ENCODE measurements at regions not wholly inside any gene's neighbourhood (a gene's known extent, or its start where the extent isn't known, plus 50 kb on each side); places are given as distances from the start of the nearest gene placed in this dataset.

DNA sequence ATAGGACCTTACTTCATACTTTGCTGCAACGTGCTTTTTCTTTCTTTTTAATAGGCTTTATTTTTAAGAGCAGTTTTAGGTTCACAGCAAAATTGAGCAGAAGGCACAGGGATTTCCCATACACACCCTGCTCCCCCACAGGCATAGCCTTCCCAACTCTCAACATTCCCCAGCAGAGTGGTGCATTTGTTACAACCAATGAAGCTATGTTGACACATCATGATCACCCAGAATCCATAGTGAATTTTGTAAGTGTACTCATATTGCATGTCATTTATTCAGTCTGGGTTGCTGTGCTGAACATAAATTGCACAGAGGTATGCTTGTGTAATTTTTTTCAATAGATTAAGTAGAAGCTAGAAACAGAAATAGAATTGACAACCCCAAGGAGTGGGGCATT lies 327.3 kb downstream of the INHBA start:
- Histone ChIP-seq H3K4me3 (ENCODE audit: low read depth, low read length) (no peak overlapping the region), H3K27me3 (ENCODE audit: control insufficient read depth, insufficient read depth, low read length) (no peaks in the 10 kb centered on the region), H3K9ac (ENCODE audit: low read depth, low read length) (no peak overlapping the region), H3K36me3 (ENCODE audit: control insufficient read depth, insufficient read depth, low read length) (no peaks in the 10 kb centered on the region), H3K4me1 (ENCODE audit: control insufficient read depth, insufficient read depth, low read length) (no peaks in the 10 kb centered on the region), H3K9me3 (ENCODE audit: control insufficient read depth, insufficient read depth, low read length) (no peaks in the 10 kb centered on the region)

DNA sequence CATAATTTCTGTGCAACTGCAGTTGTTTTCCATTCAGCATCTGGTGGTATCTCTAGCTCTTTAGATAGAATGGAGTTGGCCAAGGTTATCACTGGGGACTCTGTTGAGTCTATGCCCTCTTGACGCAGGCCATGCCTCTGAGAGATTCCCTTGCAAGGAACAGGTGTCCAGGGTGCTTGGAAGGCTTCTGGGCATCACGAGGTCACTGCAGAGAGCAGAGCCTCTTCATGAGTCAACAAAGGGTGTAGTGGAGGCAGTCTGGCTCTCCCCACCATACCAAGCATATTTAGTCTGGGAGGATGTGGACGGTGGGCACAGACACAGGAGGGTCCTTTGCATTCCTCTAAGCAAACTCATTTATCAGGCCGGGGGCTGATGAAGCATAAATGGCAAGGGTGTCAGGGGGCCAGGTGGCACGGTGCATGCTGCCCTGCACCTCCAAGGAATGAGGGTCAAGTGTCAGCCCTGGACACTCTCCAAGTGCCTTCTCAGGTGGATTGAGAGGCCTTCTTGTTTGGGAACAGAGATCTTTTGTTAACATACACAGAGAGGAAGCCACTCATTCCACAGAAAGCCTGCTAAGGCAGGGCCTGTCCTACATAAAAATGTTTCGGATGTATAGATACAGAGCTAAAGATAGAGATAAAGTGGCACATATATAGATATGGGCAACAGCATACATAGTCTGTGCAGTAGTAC lies 328.6 kb downstream of the INHBA start:
- H3K9ac ChIP-seq (ENCODE audit: low read depth, low read length): no peak overlapping the region
- H3K27me3 ChIP-seq (ENCODE audit: control insufficient read depth, insufficient read depth, low read length): no peaks in the 10 kb centered on the region
- H3K4me1 ChIP-seq (ENCODE audit: control insufficient read depth, insufficient read depth, low read length): no peaks in the 10 kb centered on the region
- no peaks in the 10 kb centered on the region for H3K36me3 ChIP-seq (ENCODE audit: control insufficient read depth, insufficient read depth, low read length)
- H3K9me3 ChIP-seq (ENCODE audit: control insufficient read depth, insufficient read depth, low read length): no peaks in the 10 kb centered on the region
- H3K4me3 ChIP-seq (ENCODE audit: low read depth, low read length): no peak overlapping the region

DNA sequence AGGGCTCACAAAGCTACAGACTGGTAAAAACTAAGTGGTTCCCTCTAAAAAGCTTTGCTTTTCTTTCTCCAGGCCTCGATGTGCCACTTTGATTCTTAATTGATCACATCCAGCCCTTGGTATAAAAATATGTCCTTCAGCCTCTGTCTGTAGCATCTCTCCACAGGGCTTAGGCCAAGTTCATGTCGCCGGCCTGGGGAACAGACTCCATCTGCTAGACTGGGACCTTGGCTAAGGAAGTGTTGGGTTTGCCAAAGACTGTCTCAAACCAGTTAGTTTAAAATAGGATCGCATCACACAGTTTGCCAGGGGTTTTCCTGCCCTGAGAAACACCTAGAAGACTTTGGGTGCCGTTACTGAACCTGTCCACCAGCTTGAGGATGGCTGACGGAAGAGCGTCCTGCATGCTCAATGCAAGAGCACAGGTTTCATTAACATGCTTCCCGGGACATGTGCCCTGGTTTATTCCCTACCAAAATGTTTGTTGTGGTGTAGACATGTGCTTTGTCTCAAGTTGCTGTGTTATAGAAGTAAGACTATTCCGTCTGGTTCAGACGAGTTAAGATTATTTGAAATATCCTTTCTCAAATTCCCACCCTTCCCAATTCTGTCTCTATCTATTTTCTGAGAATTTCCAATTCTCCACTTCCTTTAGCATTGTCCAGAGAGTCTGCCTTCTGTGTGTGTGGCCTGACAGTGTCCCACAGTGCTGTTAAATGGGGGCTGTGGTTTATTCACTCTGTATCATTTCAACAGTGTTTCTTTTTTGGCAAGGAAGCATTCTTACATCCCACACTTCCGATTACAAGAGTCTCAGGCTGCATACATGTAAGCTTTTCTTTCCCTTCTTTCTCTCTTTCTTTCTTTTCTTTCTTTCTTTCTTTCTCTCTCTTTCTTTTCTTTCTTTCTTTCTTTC lies 334.7 kb downstream of the INHBA start:
- Histone ChIP-seq H3K27me3 (ENCODE audit: control insufficient read depth, insufficient read depth, low read length) (no peaks in the 10 kb centered on the region), H3K4me1 (ENCODE audit: control insufficient read depth, insufficient read depth, low read length) (no peaks in the 10 kb centered on the region), H3K36me3 (ENCODE audit: control insufficient read depth, insufficient read depth, low read length) (no peaks in the 10 kb centered on the region), H3K9ac (ENCODE audit: low read depth, low read length) (no peak overlapping the region), H3K9me3 (ENCODE audit: control insufficient read depth, insufficient read depth, low read length) (no peaks in the 10 kb centered on the region), H3K4me3 (ENCODE audit: low read depth, low read length) (no peak overlapping the region)

DNA sequence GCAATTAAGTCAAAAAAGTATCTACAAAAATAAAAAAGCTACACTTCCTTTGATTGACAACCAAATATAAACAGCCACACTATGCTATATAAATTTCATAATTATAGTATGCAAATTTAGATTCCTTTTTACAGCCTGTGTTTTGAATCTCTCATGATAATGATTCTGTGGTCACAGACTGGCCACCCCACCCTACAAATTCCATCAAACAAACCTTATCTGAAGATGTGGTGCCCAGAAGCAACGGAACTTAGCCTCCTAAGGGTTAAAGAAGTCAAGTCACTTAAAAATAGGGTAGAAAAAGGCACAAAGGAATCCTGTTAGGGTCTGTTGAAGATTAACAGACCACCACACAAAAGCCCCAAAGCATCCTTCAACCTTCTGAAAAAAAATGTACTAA lies 351.8 kb downstream of the INHBA start:
- no peaks in the 10 kb centered on the region for H3K4me1 ChIP-seq (ENCODE audit: control insufficient read depth, insufficient read depth, low read length)
- H3K4me3 ChIP-seq (ENCODE audit: low read depth, low read length): no peak overlapping the region
- no peak overlapping the region for H3K9ac ChIP-seq (ENCODE audit: low read depth, low read length)
- H3K36me3 ChIP-seq (ENCODE audit: control insufficient read depth, insufficient read depth, low read length): no peaks in the 10 kb centered on the region
- H3K27me3 ChIP-seq (ENCODE audit: control insufficient read depth, insufficient read depth, low read length): no peaks in the 10 kb centered on the region
- no peaks in the 10 kb centered on the region for H3K9me3 ChIP-seq (ENCODE audit: control insufficient read depth, insufficient read depth, low read length)

GRCh38 chr7:41346878-41347277 lies 356.0 kb downstream of the INHBA start:
- Histone ChIP-seq H3K9me3 (ENCODE audit: control insufficient read depth, insufficient read depth, low read length) (no peaks in the 10 kb centered on the region), H3K4me1 (ENCODE audit: control insufficient read depth, insufficient read depth, low read length) (no peaks in the 10 kb centered on the region), H3K27me3 (ENCODE audit: control insufficient read depth, insufficient read depth, low read length) (no peaks in the 10 kb centered on the region), H3K36me3 (ENCODE audit: control insufficient read depth, insufficient read depth, low read length) (no peaks in the 10 kb centered on the region), H3K9ac (ENCODE audit: low read depth, low read length) (no peak overlapping the region), H3K4me3 (ENCODE audit: low read depth, low read length) (no peak overlapping the region)

- Histone ChIP-seq H3K36me3 (ENCODE audit: control insufficient read depth, insufficient read depth, low read length) (no peaks in the 10 kb centered on the region), H3K4me1 (ENCODE audit: control insufficient read depth, insufficient read depth, low read length) (no peaks in the 10 kb centered on the region), H3K9ac (ENCODE audit: low read depth, low read length) (no peak overlapping the region), H3K4me3 (ENCODE audit: low read depth, low read length) (no peak overlapping the region), H3K27me3 (ENCODE audit: control insufficient read depth, insufficient read depth, low read length) (no peaks in the 10 kb centered on the region), H3K9me3 (ENCODE audit: control insufficient read depth, insufficient read depth, low read length) (no peaks in the 10 kb centered on the region)
Measured at GRCh38 chr7:41339913-41340676, 362.8 kb downstream of the INHBA start.

DNA sequence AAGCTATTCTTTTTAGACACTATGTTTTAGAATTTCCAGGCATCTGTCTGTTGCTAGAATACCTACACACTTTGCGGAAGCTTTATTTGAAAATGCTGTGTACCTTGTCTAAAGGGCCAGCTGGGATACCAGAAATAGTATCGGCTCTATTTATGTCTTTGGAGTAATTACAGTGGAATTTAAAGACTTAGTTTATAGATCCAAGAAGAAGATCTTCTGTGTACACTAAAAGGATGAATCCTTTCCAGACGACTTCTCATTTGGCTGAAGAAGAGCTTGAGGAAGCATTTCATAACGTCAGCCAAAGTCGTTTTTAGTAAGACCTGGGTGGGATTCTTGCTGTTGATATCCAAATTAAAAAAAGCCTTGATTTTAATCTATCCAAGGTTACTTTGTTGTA lies 365.9 kb downstream of the INHBA start:
- no peaks in the 10 kb centered on the region for H3K4me1 ChIP-seq (ENCODE audit: control insufficient read depth, insufficient read depth, low read length)
- no peaks in the 10 kb centered on the region for H3K9me3 ChIP-seq (ENCODE audit: control insufficient read depth, insufficient read depth, low read length)
- no peaks in the 10 kb centered on the region for H3K36me3 ChIP-seq (ENCODE audit: control insufficient read depth, insufficient read depth, low read length)
- H3K4me3 ChIP-seq (ENCODE audit: low read depth, low read length): no peak overlapping the region
- no peaks in the 10 kb centered on the region for H3K27me3 ChIP-seq (ENCODE audit: control insufficient read depth, insufficient read depth, low read length)
- no peak overlapping the region for H3K9ac ChIP-seq (ENCODE audit: low read depth, low read length)

- no peaks in the 10 kb centered on the region for H3K27me3 ChIP-seq (ENCODE audit: control insufficient read depth, insufficient read depth, low read length)
- H3K9ac ChIP-seq (ENCODE audit: low read depth, low read length): no peak overlapping the region
- H3K4me1 ChIP-seq (ENCODE audit: control insufficient read depth, insufficient read depth, low read length): no peaks in the 10 kb centered on the region
- no peak overlapping the region for H3K4me3 ChIP-seq (ENCODE audit: low read depth, low read length)
- no peaks in the 10 kb centered on the region for H3K36me3 ChIP-seq (ENCODE audit: control insufficient read depth, insufficient read depth, low read length)
- no peaks in the 10 kb centered on the region for H3K9me3 ChIP-seq (ENCODE audit: control insufficient read depth, insufficient read depth, low read length)
Measured at GRCh38 chr7:41336455-41336952, 366.4 kb downstream of the INHBA start.

DNA sequence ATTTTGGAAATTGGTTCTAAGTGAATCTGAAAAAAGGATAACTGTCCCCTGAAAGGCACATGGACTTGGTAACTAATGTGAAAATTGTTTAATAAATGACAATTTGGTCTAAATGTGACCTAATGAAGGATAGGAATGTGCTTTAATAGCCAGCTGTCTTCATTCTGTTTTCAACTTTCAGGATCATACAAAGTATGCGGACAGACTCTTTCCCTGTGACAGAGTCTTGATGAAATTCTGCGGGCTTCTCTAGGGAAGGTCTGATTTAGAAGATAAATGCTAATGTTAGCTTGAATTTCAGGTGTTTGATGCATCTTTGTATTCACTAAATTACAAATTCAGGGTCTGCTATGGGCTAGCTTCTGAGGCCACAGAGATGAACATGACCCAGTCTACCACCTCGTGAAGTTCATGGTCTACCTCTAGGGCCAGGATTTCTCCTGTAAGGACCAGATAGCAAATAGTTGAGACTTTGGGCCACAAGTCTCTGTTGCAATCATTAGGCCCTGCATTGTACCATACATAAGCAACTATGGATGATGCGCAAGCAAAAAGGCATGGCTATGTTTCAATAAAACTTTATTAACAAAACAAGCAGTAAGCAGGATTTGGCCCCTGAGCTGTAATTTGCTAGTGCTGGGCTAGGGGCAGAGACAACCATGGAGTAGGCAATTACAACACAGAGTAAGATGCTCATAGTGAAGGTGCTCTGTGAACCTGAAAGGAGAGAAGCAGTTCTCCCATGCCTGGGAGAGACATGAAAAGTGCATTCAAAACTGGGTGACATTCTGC lies 368.6 kb downstream of the INHBA start:
- Histone ChIP-seq H3K9ac (ENCODE audit: low read depth, low read length) (no peak overlapping the region), H3K4me3 (ENCODE audit: low read depth, low read length) (no peak overlapping the region), H3K27me3 (ENCODE audit: control insufficient read depth, insufficient read depth, low read length) (no peaks in the 10 kb centered on the region), H3K4me1 (ENCODE audit: control insufficient read depth, insufficient read depth, low read length) (no peaks in the 10 kb centered on the region), H3K9me3 (ENCODE audit: control insufficient read depth, insufficient read depth, low read length) (no peaks in the 10 kb centered on the region), H3K36me3 (ENCODE audit: control insufficient read depth, insufficient read depth, low read length) (no peaks in the 10 kb centered on the region)

DNA sequence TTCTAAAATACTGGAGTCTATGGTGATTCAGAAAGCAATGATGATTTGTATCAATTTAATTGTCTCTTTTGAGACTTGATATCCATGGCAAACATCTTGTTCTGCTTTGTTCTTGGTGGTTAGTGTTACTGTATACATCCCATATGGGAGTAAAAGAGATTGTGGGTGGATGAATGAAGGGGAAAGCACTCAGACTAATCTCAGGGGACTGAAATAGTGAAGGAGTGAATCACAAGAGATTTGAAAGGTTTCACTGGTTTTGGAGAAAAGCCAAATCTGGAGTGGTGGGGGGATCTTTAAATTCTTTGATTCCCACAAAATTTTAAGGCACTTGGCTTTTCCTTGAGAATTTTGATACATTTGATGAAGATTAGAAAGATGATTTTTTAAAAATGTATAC lies 369.4 kb downstream of the INHBA start:
- no peaks in the 10 kb centered on the region for H3K36me3 ChIP-seq (ENCODE audit: control insufficient read depth, insufficient read depth, low read length)
- H3K4me1 ChIP-seq (ENCODE audit: control insufficient read depth, insufficient read depth, low read length): no peaks in the 10 kb centered on the region
- no peak overlapping the region for H3K4me3 ChIP-seq (ENCODE audit: low read depth, low read length)
- H3K9ac ChIP-seq (ENCODE audit: low read depth, low read length): no peak overlapping the region
- H3K9me3 ChIP-seq (ENCODE audit: control insufficient read depth, insufficient read depth, low read length): no peaks in the 10 kb centered on the region
- no peaks in the 10 kb centered on the region for H3K27me3 ChIP-seq (ENCODE audit: control insufficient read depth, insufficient read depth, low read length)

DNA sequence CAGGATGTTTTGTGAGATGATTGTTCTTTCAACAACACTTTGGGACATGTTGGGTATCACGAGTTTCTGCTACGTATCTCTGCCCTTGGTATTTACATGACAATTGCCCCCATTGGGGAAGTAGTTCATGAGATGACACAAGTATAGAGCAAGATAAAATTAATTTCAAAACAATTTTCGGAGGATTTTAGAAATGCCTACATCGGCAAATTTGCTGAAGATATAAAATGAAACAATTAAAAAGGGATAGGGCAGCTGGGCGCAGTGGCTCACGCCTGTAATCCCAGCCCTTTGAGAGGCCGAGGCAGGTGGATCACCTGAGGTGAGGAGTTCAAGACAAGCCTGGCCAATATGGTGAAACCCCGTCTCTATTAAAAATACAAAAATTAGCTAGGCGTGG lies 371.7 kb downstream of the INHBA start:
- no peak overlapping the region for H3K4me3 ChIP-seq (ENCODE audit: low read depth, low read length)
- no peaks in the 10 kb centered on the region for H3K4me1 ChIP-seq (ENCODE audit: control insufficient read depth, insufficient read depth, low read length)
- H3K27me3 ChIP-seq (ENCODE audit: control insufficient read depth, insufficient read depth, low read length): no peaks in the 10 kb centered on the region
- no peak overlapping the region for H3K9ac ChIP-seq (ENCODE audit: low read depth, low read length)
- no peaks in the 10 kb centered on the region for H3K9me3 ChIP-seq (ENCODE audit: control insufficient read depth, insufficient read depth, low read length)
- no peaks in the 10 kb centered on the region for H3K36me3 ChIP-seq (ENCODE audit: control insufficient read depth, insufficient read depth, low read length)
